PFSK-1 (cell line): ENCODE measurements at regions not wholly inside any gene's neighbourhood (a gene's known extent, or its start where the extent isn't known, plus 50 kb on each side); places are given as distances from the start of the nearest gene placed in this dataset.

Experiments
- FOXP2 ChIP-seq: optimal IDR thresholded peaks from 2 replicates; pipeline ENCODE3; 2011; ENCODE audit warnings: borderline replicate concordance, control low read depth, inconsistent platforms; ENCODE audit not compliant: insufficient read depth; ENCODE audit errors: extremely low read length, extremely low read depth
- POLR2AphosphoS5 ChIP-seq: IDR thresholded peaks from 2 replicates; pipeline ENCODE4 v1.6.1; 2012; ENCODE audit warnings: low read depth, mild to moderate bottlenecking, control low read depth, low read length, moderate library complexity
- REST ChIP-seq, 2 experiments: IDR thresholded peaks; 2 replicates each; pipeline versions ENCODE4 v1.6.1 to v1.8.0; 2011 to 2012; ENCODE audit warnings: low read depth in 2 of 2, low read length in 2 of 2, control low read depth in 1 of 2, inconsistent platforms in 1 of 2, mild to moderate bottlenecking in 1 of 2, moderate library complexity in 1 of 2; ENCODE audit not compliant: insufficient read depth in 1 of 2
- SIN3A ChIP-seq: IDR thresholded peaks from 2 replicates; pipeline ENCODE4 v1.6.1; 2012; ENCODE audit warnings: mild to moderate bottlenecking, low read length, moderate library complexity, borderline replicate concordance; ENCODE audit not compliant: insufficient read depth
- TAF1 ChIP-seq: IDR thresholded peaks from 2 replicates; pipeline ENCODE4 v1.6.1; 2012; ENCODE audit warnings: low read length, control low read depth, borderline replicate concordance; ENCODE audit not compliant: insufficient read depth

GRCh38 chr20:43831481-43832065, 83.1 kb upstream of the TOX2 start:
- no peak for TF ChIP-seq SIN3A
- no peak for TF ChIP-seq TAF1
- no peak for TF ChIP-seq POLR2AphosphoS5
- TF ChIP-seq REST (IDR thresholded peaks at IDR 0.05; ENCODE audit: insufficient read depth in 1 of 2, low read depth in 2 of 2, low read length in 2 of 2) = no peak
- TF ChIP-seq FOXP2 = no peak
